DND-41 (cell line): ENCODE measurements at regions not wholly inside any gene's neighbourhood (a gene's known extent, or its start where the extent isn't known, plus 50 kb on each side); places are given as distances from the start of the nearest gene placed in this dataset.

Source experiments
- ATAC-seq: fragments of 200-7000 bp; cut with Tn5 transposase; 3 replicates; pipeline ENCODE4 v1.9.1; 2021; ENCODE audit warnings: low read depth; ENCODE audit not compliant: insufficient read depth
- DNase-seq: peaks from one replicate; pipeline ENCODE4 v3.0.0-alpha.2; 2020
- H2AFZ ChIP-seq: 2 replicates; pipeline ENCODE4 v1.6.0; 2012; ENCODE audit warnings: low read depth, low read length
- H3K27ac ChIP-seq: 2 replicates; pipeline ENCODE4 v1.5.1; 2012; ENCODE audit warnings: low read length, inconsistent platforms
- H3K27me3 ChIP-seq: fragments of 200-600 bp; sonication (generic); 2 replicates; pipeline ENCODE4 v1.6.0; 2012; ENCODE audit warnings: low read length, mild to moderate bottlenecking, inconsistent platforms; ENCODE audit not compliant: insufficient read depth, poor library complexity
- H3K36me3 ChIP-seq: 2 replicates; pipeline ENCODE4 v1.5.1; 2012; ENCODE audit warnings: low read length, inconsistent platforms; ENCODE audit not compliant: insufficient read depth
- H3K4me1 ChIP-seq: 2 replicates; pipeline ENCODE4 v1.5.1; 2012; ENCODE audit warnings: mild to moderate bottlenecking, low read length; ENCODE audit not compliant: insufficient read depth
- H3K4me2 ChIP-seq: 2 replicates; pipeline ENCODE4 v1.6.0; 2012; ENCODE audit warnings: mild to moderate bottlenecking, moderate library complexity, low read length, inconsistent platforms; ENCODE audit not compliant: insufficient read depth
- H3K4me3 ChIP-seq, 2 experiments: fragments of 200-600 bp in 1 of 2; shearing (Covaris generic) in 1 of 2; 2 replicates each; pipeline ENCODE4 v1.5.1; 2012 to 2016; ENCODE audit warnings: inconsistent platforms in 2 of 2, low read length in 2 of 2, mild to moderate bottlenecking in 2 of 2, low read depth in 1 of 2, moderate library complexity in 1 of 2
- H3K79me2 ChIP-seq: 2 replicates; pipeline ENCODE4 v1.6.0; 2012; ENCODE audit warnings: low read length, inconsistent platforms; ENCODE audit not compliant: insufficient read depth
- H3K9ac ChIP-seq: 2 replicates; pipeline ENCODE4 v1.6.0; 2012; ENCODE audit warnings: low read depth, mild to moderate bottlenecking, inconsistent platforms, low read length, moderate library complexity
- H3K9me3 ChIP-seq: 2 replicates; pipeline ENCODE4 v1.5.1; 2012; ENCODE audit warnings: low read length, moderate library complexity, mild to moderate bottlenecking, inconsistent platforms; ENCODE audit not compliant: insufficient read depth, severe bottlenecking
- H4K20me1 ChIP-seq: 2 replicates; pipeline ENCODE4 v1.6.0; 2012; ENCODE audit warnings: low read length; ENCODE audit not compliant: insufficient read depth
- CTCF ChIP-seq: IDR thresholded peaks from 2 replicates; pipeline ENCODE4 v1.5.1; 2012; ENCODE audit warnings: borderline replicate concordance, low read length, moderate library complexity, mild to moderate bottlenecking; ENCODE audit not compliant: poor library complexity, severe bottlenecking; ENCODE audit errors: extremely low read depth
- EZH2 ChIP-seq: IDR thresholded peaks from 3 replicates; pipeline ENCODE4 v1.6.1; 2012; ENCODE audit warnings: borderline replicate concordance, low read depth, mild to moderate bottlenecking, moderate library complexity, low read length, inconsistent platforms; ENCODE audit not compliant: severe bottlenecking

- ATAC-seq (no peak), DNase-seq (no peak)
- no peak overlapping the region for H3K4me3 ChIP-seq
- H2AFZ ChIP-seq, result no peak overlapping the region
- H3K27me3 ChIP-seq, result no peaks in the 10 kb centered on the region
- no peak for TF ChIP-seq EZH2
- no peak for TF ChIP-seq CTCF
- H3K36me3 ChIP-seq, result no peaks in the 10 kb centered on the region
- H3K4me1 ChIP-seq, result no peaks in the 10 kb centered on the region
- H3K9ac ChIP-seq, result no peak overlapping the region
- H3K4me2 ChIP-seq, result no peak overlapping the region
- no peak overlapping the region for H3K27ac ChIP-seq
- no peaks in the 10 kb centered on the region for H3K9me3 ChIP-seq
- no peaks in the 10 kb centered on the region for H4K20me1 ChIP-seq
- H3K79me2 ChIP-seq, result no peaks in the 10 kb centered on the region
These were observed 85.2 kb downstream of the HRH4 start for GRCh38 chr18:24545651-24546050.

- Histone ChIP-seq H3K9ac (no peak overlapping the region), H4K20me1 (no peaks in the 10 kb centered on the region), H2AFZ (no peak overlapping the region), H3K27me3 (no peaks in the 10 kb centered on the region), H3K4me3 (no peak overlapping the region), H3K36me3 (no peaks in the 10 kb centered on the region), H3K27ac (no peak overlapping the region), H3K9me3 (no peaks in the 10 kb centered on the region), H3K4me2 (no peak overlapping the region), H3K79me2 (no peaks in the 10 kb centered on the region), H3K4me1 (no peaks in the 10 kb centered on the region)
- DNase-seq (no peak), ATAC-seq (no peak)
- TF ChIP-seq EZH2 (no peak), CTCF (no peak)
These were observed 85.9 kb downstream of the HRH4 start for GRCh38 chr18:24546307-24546706.

- H3K36me3 ChIP-seq, result no peaks in the 10 kb centered on the region
- ATAC-seq (no peak), DNase-seq (no peak)
- no peak for TF ChIP-seq EZH2
- TF ChIP-seq CTCF, result no peak
- no peaks in the 10 kb centered on the region for H3K79me2 ChIP-seq
- H3K9ac ChIP-seq, result no peak overlapping the region
- H4K20me1 ChIP-seq, result no peaks in the 10 kb centered on the region
- H3K4me2 ChIP-seq, result no peak overlapping the region
- H2AFZ ChIP-seq, result no peak overlapping the region
- H3K27me3 ChIP-seq, result peaks cover 2% of the 10 kb centered on the region
- no peak overlapping the region for H3K4me3 ChIP-seq
- H3K27ac ChIP-seq, result no peak overlapping the region
- no peaks in the 10 kb centered on the region for H3K9me3 ChIP-seq
- no peaks in the 10 kb centered on the region for H3K4me1 ChIP-seq
These were observed 88.1 kb downstream of the HRH4 start for GRCh38 chr18:24548583-24548982.

- Histone ChIP-seq H3K4me2 (no peak overlapping the region), H3K9ac (no peak overlapping the region), H2AFZ (no peak overlapping the region), H3K9me3 (no peaks in the 10 kb centered on the region), H3K79me2 (no peaks in the 10 kb centered on the region), H3K27me3 (peaks cover 2% of the 10 kb centered on the region), H3K27ac (no peak overlapping the region), H4K20me1 (no peaks in the 10 kb centered on the region), H3K36me3 (no peaks in the 10 kb centered on the region), H3K4me3 (no peak overlapping the region), H3K4me1 (no peaks in the 10 kb centered on the region)
- no peak for TF ChIP-seq CTCF
- TF ChIP-seq EZH2, result no peak
- DNase-seq, result no peak
- no peak for ATAC-seq
These were observed 91.8 kb downstream of the HRH4 start for GRCh38 chr18:24552218-24552617.
